Brain microvascular endothelial cell (primary cell): ENCODE measurements at regions not wholly inside any gene's neighbourhood (a gene's known extent, or its start where the extent isn't known, plus 50 kb on each side); places are given as distances from the start of the nearest gene placed in this dataset.

Experiments
- DNase-seq: peaks from one replicate; pipeline ENCODE4 v3.0.0-alpha.2; 2020
- H3K27ac ChIP-seq: fragments of 250-450 bp; sonication (Bioruptor Pico); 2 replicates; pipeline ENCODE4 v1.5.1; 2020; ENCODE audit warnings: mild to moderate bottlenecking, moderate library complexity
- H3K27me3 ChIP-seq: fragments of 250-450 bp; sonication (Bioruptor Pico); replicated peaks from 2 replicates; pipeline ENCODE4 v1.5.1; 2020; ENCODE audit warnings: mild to moderate bottlenecking
- H3K36me3 ChIP-seq: fragments of 250-450 bp; sonication (Bioruptor Pico); replicated peaks from 2 replicates; pipeline ENCODE4 v1.5.1; 2020; ENCODE audit warnings: mild to moderate bottlenecking
- H3K4me3 ChIP-seq: 2 replicates; pipeline ENCODE4 v1.5.1; 2011; ENCODE audit warnings: low read depth, mild to moderate bottlenecking, control low read depth, low read length, moderate library complexity
- in situ Hi-C: cut with HindIII; loops from 2 replicates; pipeline ENCODE4 v1.10.0; 2017; ENCODE audit warnings: low sequenced_read_pairs, low pct_ligation_motif_present
- TF ChIP-seq, protein P1 (sequence below): IDR thresholded peaks from 2 replicates; pipeline ENCODE4 v1.5.1; 2011; ENCODE audit warnings: low read depth, mild to moderate bottlenecking, moderate library complexity, low read length, control low read depth, inconsistent platforms; ENCODE audit errors: missing control alignments

DNA sequence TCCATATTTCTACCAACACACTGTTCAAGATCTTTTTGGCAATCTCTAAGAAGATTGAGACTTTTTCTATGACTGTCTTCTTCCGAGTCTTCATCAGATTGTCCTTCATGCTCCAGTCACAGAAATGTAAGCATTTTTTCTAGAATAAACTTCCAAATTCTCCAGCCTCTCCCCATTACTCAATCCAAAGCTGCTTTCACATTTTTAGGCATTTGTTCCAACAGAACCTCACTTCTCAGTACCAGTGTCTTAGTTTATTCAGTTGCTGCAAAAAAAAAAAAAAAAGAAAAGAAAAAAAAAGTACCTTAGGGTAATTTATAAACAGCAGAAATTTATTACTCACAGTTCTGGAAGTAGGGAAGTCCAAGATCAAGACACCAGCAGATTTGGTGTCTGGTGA, 290.8 kb upstream of the NOVA1 start:
- Histone ChIP-seq H3K27ac (no peak overlapping the region), H3K36me3 (no peaks in the 10 kb centered on the region), H3K27me3 (no peaks in the 10 kb centered on the region), H3K4me3 (no peak overlapping the region)
- DNase-seq, result no peak
- in situ Hi-C loops, result no loop called here
- TF ChIP-seq, protein P1, sequence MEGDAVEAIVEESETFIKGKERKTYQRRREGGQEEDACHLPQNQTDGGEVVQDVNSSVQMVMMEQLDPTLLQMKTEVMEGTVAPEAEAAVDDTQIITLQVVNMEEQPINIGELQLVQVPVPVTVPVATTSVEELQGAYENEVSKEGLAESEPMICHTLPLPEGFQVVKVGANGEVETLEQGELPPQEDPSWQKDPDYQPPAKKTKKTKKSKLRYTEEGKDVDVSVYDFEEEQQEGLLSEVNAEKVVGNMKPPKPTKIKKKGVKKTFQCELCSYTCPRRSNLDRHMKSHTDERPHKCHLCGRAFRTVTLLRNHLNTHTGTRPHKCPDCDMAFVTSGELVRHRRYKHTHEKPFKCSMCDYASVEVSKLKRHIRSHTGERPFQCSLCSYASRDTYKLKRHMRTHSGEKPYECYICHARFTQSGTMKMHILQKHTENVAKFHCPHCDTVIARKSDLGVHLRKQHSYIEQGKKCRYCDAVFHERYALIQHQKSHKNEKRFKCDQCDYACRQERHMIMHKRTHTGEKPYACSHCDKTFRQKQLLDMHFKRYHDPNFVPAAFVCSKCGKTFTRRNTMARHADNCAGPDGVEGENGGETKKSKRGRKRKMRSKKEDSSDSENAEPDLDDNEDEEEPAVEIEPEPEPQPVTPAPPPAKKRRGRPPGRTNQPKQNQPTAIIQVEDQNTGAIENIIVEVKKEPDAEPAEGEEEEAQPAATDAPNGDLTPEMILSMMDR, result no peak

DNA sequence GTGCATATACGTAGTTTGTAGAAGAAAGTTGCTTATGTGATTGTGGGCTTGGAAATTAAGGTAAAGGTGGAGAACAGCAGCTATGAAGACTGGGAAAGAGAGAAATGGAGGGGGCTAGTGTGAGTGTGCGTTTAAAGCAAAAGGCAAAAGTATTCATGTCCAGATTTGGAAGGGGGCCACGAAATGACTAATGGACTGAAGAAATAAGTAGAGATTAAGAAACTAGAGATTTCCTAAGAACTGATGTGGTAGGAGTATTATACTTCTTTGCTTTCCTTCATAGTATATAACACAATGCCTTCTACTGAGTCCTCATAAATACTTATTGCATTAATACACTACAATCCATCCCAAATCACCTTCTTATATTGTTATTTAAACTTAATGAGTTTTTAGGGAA, 298.6 kb upstream of the NOVA1 start:
- in situ Hi-C loops, result no loop called here
- no peak for DNase-seq
- TF ChIP-seq, protein P1, result no peak
- no peak overlapping the region for H3K4me3 ChIP-seq
- H3K36me3 ChIP-seq, result no peaks in the 10 kb centered on the region
- H3K27me3 ChIP-seq, result no peaks in the 10 kb centered on the region
- no peak overlapping the region for H3K27ac ChIP-seq

DNA sequence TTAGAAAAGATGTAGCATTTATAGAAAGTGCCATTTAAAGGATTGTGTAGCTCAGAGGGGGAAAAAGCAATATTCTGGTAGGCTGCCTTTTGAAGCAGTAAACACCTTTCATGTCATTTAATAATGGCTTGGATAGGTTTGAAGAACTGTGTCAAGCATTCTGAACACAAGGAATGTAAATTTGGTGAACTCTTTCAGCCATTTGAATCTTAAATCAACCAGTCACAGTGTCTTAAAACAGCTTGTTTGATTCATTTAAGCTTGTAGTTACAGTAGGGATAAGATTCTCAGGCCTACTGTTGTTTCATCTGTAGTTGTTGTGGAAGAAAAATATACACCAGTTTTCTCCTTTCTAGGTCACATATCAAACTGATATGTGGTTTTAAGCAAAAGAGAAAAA, 299.4 kb upstream of the NOVA1 start:
- Histone ChIP-seq H3K27ac (no peak overlapping the region), H3K36me3 (no peaks in the 10 kb centered on the region), H3K4me3 (no peak overlapping the region), H3K27me3 (no peaks in the 10 kb centered on the region)
- in situ Hi-C loops, result no loop called here
- DNase-seq, result no peak
- TF ChIP-seq, protein P1, result no peak

DNA sequence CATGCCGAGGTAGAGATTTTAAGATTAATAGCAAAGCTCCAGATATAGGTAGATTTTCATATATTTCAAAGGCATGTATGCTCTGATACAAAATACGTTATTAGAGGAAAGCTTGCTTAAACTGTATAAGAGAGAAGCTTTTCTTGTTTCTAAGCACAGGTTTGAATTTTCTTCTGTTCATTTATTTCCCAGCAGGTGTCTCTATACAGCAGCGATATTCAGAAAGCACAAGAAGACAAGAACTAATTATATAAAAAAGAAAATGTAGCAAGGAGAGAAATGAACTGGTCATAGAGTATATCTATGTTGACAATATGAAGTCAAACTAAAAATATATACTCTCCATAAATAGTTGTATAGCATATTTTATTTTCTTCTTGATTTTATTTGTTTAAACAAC, 307.4 kb upstream of the NOVA1 start:
- no peaks in the 10 kb centered on the region for H3K27me3 ChIP-seq
- in situ Hi-C loops, result no loop called here
- no peak for DNase-seq
- TF ChIP-seq, protein P1, result no peak
- no peak overlapping the region for H3K4me3 ChIP-seq
- H3K27ac ChIP-seq, result no peak overlapping the region
- H3K36me3 ChIP-seq, result no peaks in the 10 kb centered on the region

DNA sequence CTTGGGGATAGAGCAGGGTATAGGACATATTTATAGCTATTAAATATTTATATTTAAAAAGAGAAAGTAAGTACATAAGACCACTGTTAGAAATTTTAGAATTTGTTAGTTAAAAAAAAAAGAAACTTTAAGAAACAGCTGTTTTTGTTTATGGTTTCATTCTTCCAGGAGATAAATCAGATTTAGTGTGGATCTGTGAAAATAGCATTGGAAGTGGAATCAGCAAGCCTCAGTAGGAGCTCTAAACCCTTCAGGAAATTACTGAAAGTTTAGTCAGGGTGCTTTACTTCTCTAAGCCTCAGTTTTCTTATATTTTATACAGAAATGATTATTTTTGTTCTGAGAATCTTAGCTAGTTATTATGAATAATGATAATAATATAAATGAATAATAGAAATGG, 316.0 kb upstream of the NOVA1 start:
- H3K27me3 ChIP-seq, result no peaks in the 10 kb centered on the region
- in situ Hi-C loops, result no loop called here
- TF ChIP-seq, protein P1, result no peak
- no peak for DNase-seq
- H3K4me3 ChIP-seq, result no peak overlapping the region
- H3K27ac ChIP-seq, result no peak overlapping the region
- H3K36me3 ChIP-seq, result no peaks in the 10 kb centered on the region

DNA sequence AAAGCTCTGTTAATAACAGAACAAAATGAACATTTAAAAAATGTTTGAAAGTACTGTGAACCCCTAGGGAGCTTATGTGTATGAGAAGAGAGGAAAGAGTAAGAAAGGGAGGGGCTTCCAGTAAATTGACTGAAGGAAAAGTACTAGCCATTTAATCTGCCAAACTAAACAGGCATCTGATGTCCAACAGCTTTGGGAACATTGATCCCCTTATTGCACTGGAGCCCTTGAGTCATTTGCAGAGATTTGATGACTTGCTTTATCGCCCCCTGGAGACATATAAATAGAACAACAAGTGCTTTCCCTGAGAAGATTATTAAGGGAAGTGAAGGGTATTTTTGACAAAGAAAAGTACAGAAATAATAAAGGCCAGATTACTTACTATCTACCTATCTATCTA, 319.3 kb upstream of the NOVA1 start:
- Histone ChIP-seq H3K4me3 (no peak overlapping the region), H3K27me3 (no peaks in the 10 kb centered on the region), H3K27ac (no peak overlapping the region), H3K36me3 (no peaks in the 10 kb centered on the region)
- TF ChIP-seq, protein P1, result peak; percentile 46
- DNase-seq, result no peak
- in situ Hi-C loops, result no loop called here
